Left ventricle myocardium inferior (tissue), 1 donor: ENCODE measurements at regions not wholly inside any gene's neighbourhood (a gene's known extent, or its start where the extent isn't known, plus 50 kb on each side); places are given as distances from the start of the nearest gene placed in this dataset.

Experiments used
- DNase-seq: peaks from one replicate; pipeline ENCODE4 v3.0.0-alpha.2; 2020
- H3K27ac ChIP-seq: fragments of 200-600 bp; replicated peaks from 2 replicates; pipeline ENCODE4 v1.8.0; 2021
- H3K27me3 ChIP-seq: fragments of 200-600 bp; 2 replicates; pipeline ENCODE4 v1.8.0; 2021; ENCODE audit warnings: low read depth
- H3K36me3 ChIP-seq: fragments of 200-600 bp; 2 replicates; pipeline ENCODE4 v1.8.0; 2021
- H3K4me1 ChIP-seq: fragments of 200-600 bp; 2 replicates; pipeline ENCODE4 v1.8.0; 2021
- H3K4me3 ChIP-seq: fragments of 200-600 bp; 2 replicates; pipeline ENCODE4 v1.8.0; 2021; ENCODE audit warnings: mild to moderate bottlenecking, moderate library complexity
- H3K9me3 ChIP-seq: fragments of 200-600 bp; replicated peaks from 2 replicates; pipeline ENCODE4 v1.8.0; 2021
- CTCF ChIP-seq: fragments of 200-600 bp; IDR thresholded peaks from 2 replicates; pipeline ENCODE4 v1.8.0; 2021; ENCODE audit warnings: antibody characterized with exemption, mild to moderate bottlenecking, borderline replicate concordance
- intact Hi-C: fragments of 100-400 bp; cut with micrococcal nuclease; formaldehyde crosslinking; loops from one replicate; pipeline ENCODE4 v1.11.0; 2022
- donor health status: DM: no; HTN: yes; CAD: no; lungs with severe emphysema.

GRCh38 chr12:126952096-126953007 is 1314.6 kb upstream of the TMEM132C start:
- Histone ChIP-seq H3K4me3 (no peak overlapping the region), H3K27me3 (no peaks in the 10 kb centered on the region), H3K36me3 (no peaks in the 10 kb centered on the region), H3K4me1 (no peaks in the 10 kb centered on the region), H3K27ac (no peak overlapping the region), H3K9me3 (peaks cover 7% of the 10 kb centered on the region)
- DNase-seq: no peak
- no peak for TF ChIP-seq CTCF
- intact Hi-C loops: no loop called here

- Histone ChIP-seq H3K27ac (no peak overlapping the region), H3K4me3 (no peak overlapping the region), H3K36me3 (no peaks in the 10 kb centered on the region), H3K4me1 (no peaks in the 10 kb centered on the region), H3K27me3 (peaks cover 3% of the 10 kb centered on the region), H3K9me3 (peaks cover 7% of the 10 kb centered on the region)
- no peak for TF ChIP-seq CTCF
- DNase-seq: no peak
- intact Hi-C loops: no loop called here
These were observed 1313.5 kb upstream of the TMEM132C start for GRCh38 chr12:126953365-126953889.

GRCh38 chr12:126960221-126960620 is 1306.7 kb upstream of the TMEM132C start:
- Histone ChIP-seq H3K27ac (no peak overlapping the region), H3K4me1 (no peaks in the 10 kb centered on the region), H3K27me3 (peaks cover 4% of the 10 kb centered on the region), H3K9me3 (peaks cover 15% of the 10 kb centered on the region), H3K36me3 (no peaks in the 10 kb centered on the region), H3K4me3 (no peak overlapping the region)
- no peak for DNase-seq
- intact Hi-C loops: no loop called here
- TF ChIP-seq CTCF: no peak

- no peaks in the 10 kb centered on the region for H3K4me1 ChIP-seq
- H3K27ac ChIP-seq: no peak overlapping the region
- no peaks in the 10 kb centered on the region for H3K36me3 ChIP-seq
- DNase-seq: no peak
- intact Hi-C loops: no loop called here
- H3K4me3 ChIP-seq: no peak overlapping the region
- peaks cover 4% of the 10 kb centered on the region for H3K27me3 ChIP-seq
- H3K9me3 ChIP-seq: peaks cover 15% of the 10 kb centered on the region
- TF ChIP-seq CTCF: no peak
These were observed 1306.3 kb upstream of the TMEM132C start for GRCh38 chr12:126960709-126961108.

- intact Hi-C loops: no loop called here
- peaks cover 8% of the 10 kb centered on the region for H3K9me3 ChIP-seq
- H3K27ac ChIP-seq: no peak overlapping the region
- DNase-seq: no peak
- peaks cover 11% of the 10 kb centered on the region for H3K27me3 ChIP-seq
- H3K36me3 ChIP-seq: no peaks in the 10 kb centered on the region
- no peak for TF ChIP-seq CTCF
- no peaks in the 10 kb centered on the region for H3K4me1 ChIP-seq
- no peak overlapping the region for H3K4me3 ChIP-seq
These were observed 1303.1 kb upstream of the TMEM132C start for GRCh38 chr12:126963825-126964224.
